ENCODE measurements at regions not wholly inside any gene's neighbourhood (a gene's known extent, or its start where the extent isn't known, plus 50 kb on each side); places are given as distances from the start of the nearest gene placed in this dataset.

GRCh38 chr2:20113986-20114938, 62.8 kb upstream of the LAPTM4A start (continued):
- TF ChIP-seq ZNF280B (CRISPR knock-in tag; IDR thresholded peaks at IDR 0.05) (no peak), NFYB (IDR thresholded peaks at IDR 0.05; ENCODE audit: extremely low read depth, insufficient read length) (no peak), SLC30A9 (CRISPR knock-in tag; IDR thresholded peaks at IDR 0.05) (no peak), FOXK1 (CRISPR knock-in tag; IDR thresholded peaks at IDR 0.05; ENCODE audit: borderline replicate concordance) (no peak), L3MBTL2 (IDR thresholded peaks at IDR 0.05) (no peak), ZBTB26 (CRISPR knock-in tag; IDR thresholded peaks at IDR 0.05) (no peak), ZNF133 (CRISPR knock-in tag; IDR thresholded peaks at IDR 0.05) (no peak), CREBBP (IDR thresholded peaks at IDR 0.05; ENCODE audit: low read depth, low read length) (no peak), RFX5 (IDR thresholded peaks at IDR 0.05; ENCODE audit: low read depth, low read length) (no peak), FIP1L1 (IDR thresholded peaks at IDR 0.05; ENCODE audit: low read depth, low read length, poor library complexity, severe bottlenecking) (no peak), ZBTB1 (CRISPR knock-in tag; IDR thresholded peaks at IDR 0.05; ENCODE audit: borderline replicate concordance, low read depth) (no peak), ZNF253 (CRISPR knock-in tag; conservative IDR thresholded peaks at IDR 0.05) (no peak), RERE (CRISPR knock-in tag; IDR thresholded peaks at IDR 0.05; ENCODE audit: borderline replicate concordance) (no peak)
- TF ChIP-seq, protein P1, sequence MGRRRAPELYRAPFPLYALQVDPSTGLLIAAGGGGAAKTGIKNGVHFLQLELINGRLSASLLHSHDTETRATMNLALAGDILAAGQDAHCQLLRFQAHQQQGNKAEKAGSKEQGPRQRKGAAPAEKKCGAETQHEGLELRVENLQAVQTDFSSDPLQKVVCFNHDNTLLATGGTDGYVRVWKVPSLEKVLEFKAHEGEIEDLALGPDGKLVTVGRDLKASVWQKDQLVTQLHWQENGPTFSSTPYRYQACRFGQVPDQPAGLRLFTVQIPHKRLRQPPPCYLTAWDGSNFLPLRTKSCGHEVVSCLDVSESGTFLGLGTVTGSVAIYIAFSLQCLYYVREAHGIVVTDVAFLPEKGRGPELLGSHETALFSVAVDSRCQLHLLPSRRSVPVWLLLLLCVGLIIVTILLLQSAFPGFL (CRISPR knock-in tag; IDR thresholded peaks at IDR 0.05) = no peak
- TF ChIP-seq, protein P2, sequence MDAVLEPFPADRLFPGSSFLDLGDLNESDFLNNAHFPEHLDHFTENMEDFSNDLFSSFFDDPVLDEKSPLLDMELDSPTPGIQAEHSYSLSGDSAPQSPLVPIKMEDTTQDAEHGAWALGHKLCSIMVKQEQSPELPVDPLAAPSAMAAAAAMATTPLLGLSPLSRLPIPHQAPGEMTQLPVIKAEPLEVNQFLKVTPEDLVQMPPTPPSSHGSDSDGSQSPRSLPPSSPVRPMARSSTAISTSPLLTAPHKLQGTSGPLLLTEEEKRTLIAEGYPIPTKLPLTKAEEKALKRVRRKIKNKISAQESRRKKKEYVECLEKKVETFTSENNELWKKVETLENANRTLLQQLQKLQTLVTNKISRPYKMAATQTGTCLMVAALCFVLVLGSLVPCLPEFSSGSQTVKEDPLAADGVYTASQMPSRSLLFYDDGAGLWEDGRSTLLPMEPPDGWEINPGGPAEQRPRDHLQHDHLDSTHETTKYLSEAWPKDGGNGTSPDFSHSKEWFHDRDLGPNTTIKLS (IDR thresholded peaks at IDR 0.05; ENCODE audit: borderline replicate concordance, low read depth) = no peak

Measured in K562 (cell line).